Testis (tissue), 2 donors: ENCODE measurements at regions not wholly inside any gene's neighbourhood (a gene's known extent, or its start where the extent isn't known, plus 50 kb on each side); places are given as distances from the start of the nearest gene placed in this dataset.

Experiments
- DNase-seq: peaks from one replicate; pipeline ENCODE4 v3.0.0-alpha.2; 2019
- H3K27ac ChIP-seq, 2 donors: fragments of 200-600 bp; sonication (generic); one replicate each; pipeline ENCODE4 v1.5.1; 2019
- H3K27me3 ChIP-seq: fragments of 200-600 bp; sonication (generic); one replicate; pipeline ENCODE4 v1.5.1; 2019
- H3K36me3 ChIP-seq: fragments of 200-600 bp; sonication (generic); one replicate; pipeline ENCODE4 v1.5.1; 2017; ENCODE audit warnings: low read depth; ENCODE audit errors: missing control alignments
- H3K4me1 ChIP-seq: fragments of 200-600 bp; sonication (generic); one replicate; pipeline ENCODE4 v1.5.1; 2019
- H3K4me3 ChIP-seq, 2 donors: fragments of 200-600 bp; sonication (generic); one replicate each; pipeline ENCODE4 v1.5.1; 2017 to 2019
- H3K9me3 ChIP-seq: fragments of 200-600 bp; sonication (generic); one replicate; pipeline ENCODE4 v1.5.1; 2017
- POLR2A ChIP-seq: fragments of 450-650 bp; IDR thresholded peaks from one replicate; pipeline ENCODE4 v1.6.1; 2017; ENCODE audit warnings: antibody characterized with exemption, mild to moderate bottlenecking, moderate library complexity
- WGBS, 2 donors: methylation state at CpG; one replicate each; pipeline ENCODE4 v1.1.5; 2018; 5-methylcytosine and 5-hydroxymethylcytosine counted together
- intact Hi-C: fragments of 100-400 bp; cut with DNase I; formaldehyde crosslinking; loops from one replicate; pipeline ENCODE4 v1.15.1; 2023; ENCODE audit warnings: low total_unique reads
- TF ChIP-seq, protein P1 (sequence below), 3 experiments: fragments of 450-650 bp in 2 of 3; fragments of 200-600 bp in 1 of 3; sonication (generic) in 1 of 3; IDR thresholded peaks; one replicate each; pipeline ENCODE4 v1.5.1; 2016 to 2019; ENCODE audit warnings: antibody characterized with exemption in 3 of 3, mild to moderate bottlenecking in 2 of 3, moderate library complexity in 1 of 3

DNA sequence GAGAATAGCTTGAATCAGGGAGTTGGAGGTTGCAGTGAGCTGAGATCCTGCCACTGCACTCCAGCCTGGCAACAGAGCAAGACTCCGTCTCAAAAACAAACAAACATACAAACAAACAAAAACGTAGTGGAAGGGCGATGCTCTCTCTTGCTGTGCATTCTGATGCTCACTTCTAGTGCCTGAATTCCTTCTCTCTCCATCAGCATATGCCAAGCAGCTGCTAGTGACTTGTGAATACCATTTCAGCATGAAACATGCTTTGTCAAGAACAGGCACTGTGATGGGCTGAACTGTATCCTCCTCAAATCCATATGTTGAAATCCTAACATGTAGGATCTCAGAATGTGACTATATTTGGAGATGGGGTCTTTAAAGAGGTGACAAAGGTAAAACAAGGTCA lies 537.1 kb upstream of the AMELY start:
- H3K36me3 ChIP-seq, result no peaks in the 10 kb centered on the region
- H3K4me1 ChIP-seq, result no peaks in the 10 kb centered on the region
- no peak overlapping the region for H3K27ac ChIP-seq
- intact Hi-C loops, result no loop called here
- H3K27me3 ChIP-seq, result no peaks in the 10 kb centered on the region
- no peak overlapping the region for H3K4me3 ChIP-seq
- no peaks in the 10 kb centered on the region for H3K9me3 ChIP-seq
- no peak for DNase-seq
- 72 to 84% methylated on average over 3 of the region's 3 CpGs for WGBS, 2 donors
- TF ChIP-seq, protein P1, sequence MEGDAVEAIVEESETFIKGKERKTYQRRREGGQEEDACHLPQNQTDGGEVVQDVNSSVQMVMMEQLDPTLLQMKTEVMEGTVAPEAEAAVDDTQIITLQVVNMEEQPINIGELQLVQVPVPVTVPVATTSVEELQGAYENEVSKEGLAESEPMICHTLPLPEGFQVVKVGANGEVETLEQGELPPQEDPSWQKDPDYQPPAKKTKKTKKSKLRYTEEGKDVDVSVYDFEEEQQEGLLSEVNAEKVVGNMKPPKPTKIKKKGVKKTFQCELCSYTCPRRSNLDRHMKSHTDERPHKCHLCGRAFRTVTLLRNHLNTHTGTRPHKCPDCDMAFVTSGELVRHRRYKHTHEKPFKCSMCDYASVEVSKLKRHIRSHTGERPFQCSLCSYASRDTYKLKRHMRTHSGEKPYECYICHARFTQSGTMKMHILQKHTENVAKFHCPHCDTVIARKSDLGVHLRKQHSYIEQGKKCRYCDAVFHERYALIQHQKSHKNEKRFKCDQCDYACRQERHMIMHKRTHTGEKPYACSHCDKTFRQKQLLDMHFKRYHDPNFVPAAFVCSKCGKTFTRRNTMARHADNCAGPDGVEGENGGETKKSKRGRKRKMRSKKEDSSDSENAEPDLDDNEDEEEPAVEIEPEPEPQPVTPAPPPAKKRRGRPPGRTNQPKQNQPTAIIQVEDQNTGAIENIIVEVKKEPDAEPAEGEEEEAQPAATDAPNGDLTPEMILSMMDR (IDR thresholded peaks at IDR 0.05), result no peak
- TF ChIP-seq POLR2A, result no peak

DNA sequence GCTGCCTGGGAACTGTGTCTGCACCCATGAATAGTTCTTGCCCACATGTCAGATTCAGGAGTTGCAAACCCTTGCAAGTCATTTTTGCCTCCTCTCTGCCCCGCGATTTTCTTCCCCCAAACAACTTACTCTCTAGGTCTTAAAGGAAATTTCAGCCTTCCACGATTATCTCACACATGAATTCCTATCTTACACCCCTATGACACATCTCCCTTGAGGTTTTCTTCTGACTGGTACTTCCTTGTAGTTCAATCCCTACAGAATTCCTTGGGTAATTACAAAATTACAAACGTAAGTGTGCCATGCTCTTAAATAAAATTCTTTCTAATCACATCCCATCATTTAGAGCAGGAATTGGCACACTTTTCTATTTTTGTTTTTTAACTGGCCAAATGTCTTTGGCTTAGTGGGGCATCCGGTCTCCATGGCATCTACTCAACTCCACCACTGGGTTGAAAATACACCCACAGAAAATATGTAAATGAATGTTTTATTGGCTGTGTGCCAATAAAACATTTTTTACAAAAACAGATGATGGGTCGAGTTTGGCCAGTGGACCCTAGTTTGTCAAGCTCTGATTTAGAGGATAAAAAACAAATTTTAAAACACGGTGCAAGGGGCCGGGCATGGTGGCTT lies 536.4 kb upstream of the AMELY start:
- Histone ChIP-seq H3K27ac (no peak overlapping the region), H3K36me3 (no peaks in the 10 kb centered on the region), H3K4me1 (no peaks in the 10 kb centered on the region), H3K27me3 (no peaks in the 10 kb centered on the region), H3K9me3 (no peaks in the 10 kb centered on the region), H3K4me3 (no peak overlapping the region)
- no peak for TF ChIP-seq POLR2A
- TF ChIP-seq, protein P1 (IDR thresholded peaks at IDR 0.05), result no peak
- no peak for DNase-seq
- intact Hi-C loops, result no loop called here
- WGBS, 2 donors, result 80 to 85% methylated on average over 8 of the region's 8 CpGs

DNA sequence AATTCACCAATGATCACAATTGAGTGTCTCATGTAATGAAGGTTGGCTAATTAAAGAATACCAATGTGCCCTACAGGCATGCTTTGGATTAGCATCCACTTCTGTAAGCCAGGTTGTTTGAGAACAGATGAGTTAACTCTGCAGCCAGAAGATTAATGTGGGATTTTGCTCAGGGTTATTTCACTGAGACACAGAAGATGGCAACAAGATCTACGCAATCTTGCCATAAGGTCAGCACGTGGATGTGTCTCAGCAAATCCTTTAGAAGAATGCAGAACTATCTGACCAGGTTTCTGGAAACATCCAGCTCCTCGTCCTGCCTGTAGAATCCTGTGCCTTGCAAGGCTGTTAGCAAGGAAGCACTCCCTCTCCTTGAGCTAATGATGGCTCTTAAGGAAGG lies 532.6 kb upstream of the AMELY start:
- no peak for TF ChIP-seq POLR2A
- TF ChIP-seq, protein P1 (IDR thresholded peaks at IDR 0.05), result no peak

DNA sequence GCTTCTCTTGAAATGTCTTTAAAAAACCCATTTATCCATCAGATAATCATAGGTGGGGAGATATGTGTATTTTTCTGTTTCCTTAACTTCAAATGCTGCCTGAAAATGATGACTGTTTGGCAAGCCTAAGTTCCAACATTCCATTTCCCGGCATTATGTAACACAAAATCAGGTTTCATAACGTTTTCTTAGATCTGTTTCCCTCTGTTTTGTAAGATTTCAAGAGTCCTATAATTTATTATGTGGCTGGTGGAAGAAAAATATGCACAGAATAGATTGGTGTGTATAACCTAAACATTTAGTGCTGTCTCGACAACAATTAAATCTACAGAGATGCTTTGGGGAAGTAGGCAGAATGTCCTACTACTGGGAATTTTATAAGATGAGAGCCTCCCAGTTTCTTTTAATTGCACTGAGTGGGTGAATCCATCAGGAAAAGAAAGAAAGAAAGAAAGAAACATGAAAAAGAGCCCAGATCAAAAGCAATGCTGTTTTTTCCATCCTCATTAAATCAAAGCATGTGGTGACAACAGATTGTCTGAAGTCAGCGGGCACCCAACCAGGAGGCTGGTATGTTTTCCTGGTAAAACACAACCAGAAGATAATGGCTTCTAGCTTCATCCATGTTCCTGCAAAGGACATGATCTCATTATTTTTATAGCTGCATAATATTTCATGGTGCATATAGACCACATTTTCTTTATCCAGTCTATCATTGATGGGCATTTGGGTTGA lies 529.4 kb upstream of the AMELY start:
- no peak overlapping the region for H3K27ac ChIP-seq
- intact Hi-C loops, result no loop called here
- DNase-seq, result no peak
- H3K4me1 ChIP-seq, result no peaks in the 10 kb centered on the region
- H3K4me3 ChIP-seq, result no peak overlapping the region
- TF ChIP-seq, protein P1 (IDR thresholded peaks at IDR 0.05), result no peak
- TF ChIP-seq POLR2A, result no peak
- no peaks in the 10 kb centered on the region for H3K9me3 ChIP-seq
- 55 to 65% methylated on average over 4 of the region's 4 CpGs for WGBS, 2 donors
- H3K27me3 ChIP-seq, result no peaks in the 10 kb centered on the region
- H3K36me3 ChIP-seq, result no peaks in the 10 kb centered on the region

More for the DNA sequence above, 532.6 kb upstream of the AMELY start:
- Histone ChIP-seq H3K9me3 (no peaks in the 10 kb centered on the region), H3K4me3 (no peak overlapping the region), H3K27me3 (no peaks in the 10 kb centered on the region), H3K27ac (no peak overlapping the region), H3K36me3 (no peaks in the 10 kb centered on the region), H3K4me1 (no peaks in the 10 kb centered on the region)
- 67 to 81% methylated on average over 2 to 3 of the region's 3 CpGs for WGBS, 2 donors
- DNase-seq, result no peak
- intact Hi-C loops, result no loop called here
